ENCODE measurements at regions not wholly inside any gene's neighbourhood (a gene's known extent, or its start where the extent isn't known, plus 50 kb on each side); places are given as distances from the start of the nearest gene placed in this dataset.

GRCh38 chr13:105135852-105136615 lies 1399.4 kb downstream of the EFNB2 start:
- DNase-seq (ENCODE audit: low read depth), result no peak

- DNase-seq (ENCODE audit: low read depth), result no peak
Observed at GRCh38 chr13:105127732-105128131, 1407.7 kb downstream of the EFNB2 start.

- DNase-seq (ENCODE audit: low read depth), result no peak
Observed at GRCh38 chr13:105121221-105121620, 1414.2 kb downstream of the EFNB2 start.

- DNase-seq (ENCODE audit: low read depth), result no peak
Observed at GRCh38 chr13:105118426-105118985, 1417.0 kb downstream of the EFNB2 start.

GRCh38 chr13:105116966-105117365 lies 1418.5 kb downstream of the EFNB2 start:
- DNase-seq (ENCODE audit: low read depth), result no peak

GRCh38 chr13:105112561-105112960 lies 1422.9 kb downstream of the EFNB2 start:
- no peak for DNase-seq (ENCODE audit: low read depth)

- DNase-seq (ENCODE audit: low read depth), result no peak
Observed at GRCh38 chr13:105107781-105108180, 1427.7 kb downstream of the EFNB2 start.

- DNase-seq (ENCODE audit: low read depth), result no peak
Observed at GRCh38 chr13:105105471-105105870, 1430.0 kb downstream of the EFNB2 start.

- no peak for DNase-seq (ENCODE audit: low read depth)
Observed at GRCh38 chr13:105097521-105097920, 1437.9 kb downstream of the EFNB2 start.

- no peak for DNase-seq (ENCODE audit: low read depth)
Observed at GRCh38 chr13:105089858-105090643, 1445.4 kb downstream of the EFNB2 start.

GRCh38 chr13:105087945-105088344 lies 1447.5 kb downstream of the EFNB2 start:
- no peak for DNase-seq (ENCODE audit: low read depth)

- no peak for DNase-seq (ENCODE audit: low read depth)
Observed at GRCh38 chr13:105084931-105085330, 1450.5 kb downstream of the EFNB2 start.

- no peak for DNase-seq (ENCODE audit: low read depth)
Observed at GRCh38 chr13:105083992-105084391, 1451.5 kb downstream of the EFNB2 start.

GRCh38 chr13:105074755-105075154 lies 1460.7 kb downstream of the EFNB2 start:
- DNase-seq (ENCODE audit: low read depth), result no peak

GRCh38 chr13:105073041-105073440 lies 1462.4 kb downstream of the EFNB2 start:
- no peak for DNase-seq (ENCODE audit: low read depth)

GRCh38 chr13:105070452-105070851 lies 1465.0 kb downstream of the EFNB2 start:
- DNase-seq (ENCODE audit: low read depth), result no peak

GRCh38 chr13:105069106-105069505 lies 1466.4 kb downstream of the EFNB2 start:
- DNase-seq (ENCODE audit: low read depth), result no peak

GRCh38 chr13:105063676-105064075 lies 1471.8 kb downstream of the EFNB2 start:
- DNase-seq (ENCODE audit: low read depth), result no peak

GRCh38 chr13:105059786-105060185 lies 1475.7 kb downstream of the EFNB2 start:
- no peak for DNase-seq (ENCODE audit: low read depth)

- DNase-seq (ENCODE audit: low read depth), result no peak
Observed at GRCh38 chr13:105058517-105058916, 1476.9 kb downstream of the EFNB2 start.

- no peak for DNase-seq (ENCODE audit: low read depth)
Observed at GRCh38 chr13:105052711-105053110, 1482.8 kb downstream of the EFNB2 start.

GRCh38 chr13:105050686-105051085 lies 1484.8 kb downstream of the EFNB2 start:
- no peak for DNase-seq (ENCODE audit: low read depth)

GRCh38 chr13:105048677-105049076 lies 1486.8 kb downstream of the EFNB2 start:
- DNase-seq (ENCODE audit: low read depth), result no peak

All from activated T-helper 1 cell treated with Interleukin-2 at 50 U/mL for 16 hours (primary cell).